IMR-90 (cell line): ENCODE measurements at regions not wholly inside any gene's neighbourhood (a gene's known extent, or its start where the extent isn't known, plus 50 kb on each side); places are given as distances from the start of the nearest gene placed in this dataset.

Source experiments
- CHD1 ChIP-seq: IDR thresholded peaks from 2 replicates; pipeline ENCODE4 v1.6.1; 2012; ENCODE audit warnings: low read depth, low read length, improper control_type of control experiment
- CTCF ChIP-seq: conservative IDR thresholded peaks from 2 replicates; pipeline ENCODE4 v1.5.1; 2012; ENCODE audit warnings: mild to moderate bottlenecking, low read depth, low read length, improper control_type of control experiment
- MAFK ChIP-seq: IDR thresholded peaks from 2 replicates; pipeline ENCODE4 v1.6.1; 2012; ENCODE audit warnings: low read depth, low read length, improper control_type of control experiment
- MXI1 ChIP-seq: IDR thresholded peaks from 2 replicates; pipeline ENCODE4 v1.6.1; 2012; ENCODE audit warnings: low read depth, mild to moderate bottlenecking, low read length, moderate library complexity, borderline replicate concordance
- POLR2A ChIP-seq: IDR thresholded peaks from 2 replicates; pipeline ENCODE4 v1.6.1; 2012; ENCODE audit warnings: mild to moderate bottlenecking, low read depth, low read length
- RAD21 ChIP-seq: IDR thresholded peaks from 2 replicates; pipeline ENCODE4 v1.6.1; 2012; ENCODE audit warnings: low read length, improper control_type of control experiment
- RCOR1 ChIP-seq: IDR thresholded peaks from 2 replicates; pipeline ENCODE4 v1.6.1; 2012; ENCODE audit warnings: mild to moderate bottlenecking, low read length, improper control_type of control experiment; ENCODE audit not compliant: insufficient replicate concordance
- RFX5 ChIP-seq: IDR thresholded peaks from 2 replicates; pipeline ENCODE4 v1.8.0; 2012; ENCODE audit warnings: low read depth, mild to moderate bottlenecking, low read length, moderate library complexity
- TF ChIP-seq, protein P1 (sequence below): fragments of 150-350 bp; IDR thresholded peaks from 2 replicates; pipeline ENCODE4 v1.6.1; 2016; ENCODE audit warnings: low read depth, mild to moderate bottlenecking, low read length, moderate library complexity, borderline replicate concordance

- TF ChIP-seq CTCF (no peak), MAFK (no peak), POLR2A (no peak), CHD1 (no peak), MXI1 (no peak), RFX5 (no peak), RCOR1 (no peak), RAD21 (no peak)
- TF ChIP-seq, protein P1, sequence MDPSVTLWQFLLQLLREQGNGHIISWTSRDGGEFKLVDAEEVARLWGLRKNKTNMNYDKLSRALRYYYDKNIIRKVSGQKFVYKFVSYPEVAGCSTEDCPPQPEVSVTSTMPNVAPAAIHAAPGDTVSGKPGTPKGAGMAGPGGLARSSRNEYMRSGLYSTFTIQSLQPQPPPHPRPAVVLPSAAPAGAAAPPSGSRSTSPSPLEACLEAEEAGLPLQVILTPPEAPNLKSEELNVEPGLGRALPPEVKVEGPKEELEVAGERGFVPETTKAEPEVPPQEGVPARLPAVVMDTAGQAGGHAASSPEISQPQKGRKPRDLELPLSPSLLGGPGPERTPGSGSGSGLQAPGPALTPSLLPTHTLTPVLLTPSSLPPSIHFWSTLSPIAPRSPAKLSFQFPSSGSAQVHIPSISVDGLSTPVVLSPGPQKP, result no peak
These were observed 1155.5 kb downstream of the TBL1XR1 start for GRCh38 chr3:176041812-176042211.
